Calu3 (cell line): ENCODE measurements at regions not wholly inside any gene's neighbourhood (a gene's known extent, or its start where the extent isn't known, plus 50 kb on each side); places are given as distances from the start of the nearest gene placed in this dataset.
"Not testable (repeated sequence)": the region's sequence is repeated elsewhere in the genome, so short reads cannot be mapped to it uniquely, and the experiment has no call there.

Experiments used
- BruUV-seq: library from RNA; stranded (reverse); fragments of 400-500 nt; replicated peaks from 2 replicates; lab custom pipeline; 2021; lab: Mats Ljungman, UMichigan
- CTCF ChIA-PET: fragments of 300-600 bp; sonication (Branson Sonifier 250); formaldehyde crosslinking; loops from one replicate; lab custom pipeline; 2022; ENCODE audit warnings: antibody characterized with exemption; lab: Charles Lee
- DNase-seq: peaks from one replicate; pipeline ENCODE4 v3.0.0; 2022
- H3K27ac Mint-ChIP-seq: one replicate; pipeline ENCODE4 v1.8.0; 2022; ENCODE audit warnings: mixed read lengths; ENCODE audit not compliant: unreplicated experiment
- H3K27me3 Mint-ChIP-seq: one replicate; pipeline ENCODE4 v1.8.0; 2022; ENCODE audit warnings: mixed read lengths; ENCODE audit not compliant: unreplicated experiment
- H3K36me3 Mint-ChIP-seq: one replicate; pipeline ENCODE4 v1.8.0; 2022; ENCODE audit warnings: mild to moderate bottlenecking, moderate library complexity, mixed read lengths; ENCODE audit not compliant: insufficient read depth, unreplicated experiment
- H3K4me1 Mint-ChIP-seq: one replicate; pipeline ENCODE4 v1.8.0; 2022; ENCODE audit warnings: mild to moderate bottlenecking, low read depth, mixed read lengths; ENCODE audit not compliant: unreplicated experiment
- H3K4me3 Mint-ChIP-seq: one replicate; pipeline ENCODE4 v1.8.0; 2022; ENCODE audit warnings: mild to moderate bottlenecking, low read depth, moderate library complexity, mixed read lengths; ENCODE audit not compliant: unreplicated experiment
- H3K9me3 Mint-ChIP-seq: one replicate; pipeline ENCODE4 v1.8.0; 2022; ENCODE audit warnings: low read depth, mixed read lengths; ENCODE audit not compliant: unreplicated experiment
- CTCF ChIP-seq: fragments of 200-600 bp; IDR thresholded peaks from one replicate; pipeline ENCODE4 v1.8.0; 2022; ENCODE audit warnings: antibody characterized with exemption; ENCODE audit not compliant: unreplicated experiment
- intact Hi-C: fragments of 100-400 bp; cut with micrococcal nuclease; formaldehyde crosslinking; loops from one replicate; pipeline ENCODE4 v1.10.0; 2022; ENCODE audit not compliant: unreplicated experiment

DNA sequence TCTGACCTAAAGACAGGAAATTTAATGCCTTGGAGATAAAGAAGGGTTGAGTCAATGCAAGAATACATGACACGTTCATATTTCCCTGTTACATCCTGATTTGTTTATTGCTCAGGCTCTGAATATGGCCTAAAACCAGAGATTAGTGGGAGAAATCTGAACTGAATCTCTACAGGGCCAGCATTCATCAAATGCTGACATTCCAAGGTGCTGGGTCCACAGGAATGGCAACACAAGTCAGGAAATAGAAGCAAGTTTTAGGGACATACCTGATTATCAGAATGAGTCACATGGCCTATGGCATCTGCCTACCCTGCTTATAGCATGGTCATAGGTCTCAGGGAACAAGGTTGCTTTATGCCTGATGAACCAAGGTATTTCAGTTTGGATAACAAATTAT lies 117.4 kb upstream of the CES5A start:
- H3K27ac Mint-ChIP-seq, result no peak overlapping the region
- CTCF ChIA-PET, result no interaction called here
- peaks cover 3% of the 10 kb centered on the region for H3K9me3 Mint-ChIP-seq
- no peaks in the 10 kb centered on the region for H3K36me3 Mint-ChIP-seq
- H3K4me3 Mint-ChIP-seq, result no peak overlapping the region
- peaks cover 15% of the 10 kb centered on the region for H3K27me3 Mint-ChIP-seq
- DNase-seq, result no peak
- intact Hi-C loops, result no loop called here
- TF ChIP-seq CTCF, result no peak
- H3K4me1 Mint-ChIP-seq, result no peaks in the 10 kb centered on the region
- BruUV-seq, result no TSS peak

DNA sequence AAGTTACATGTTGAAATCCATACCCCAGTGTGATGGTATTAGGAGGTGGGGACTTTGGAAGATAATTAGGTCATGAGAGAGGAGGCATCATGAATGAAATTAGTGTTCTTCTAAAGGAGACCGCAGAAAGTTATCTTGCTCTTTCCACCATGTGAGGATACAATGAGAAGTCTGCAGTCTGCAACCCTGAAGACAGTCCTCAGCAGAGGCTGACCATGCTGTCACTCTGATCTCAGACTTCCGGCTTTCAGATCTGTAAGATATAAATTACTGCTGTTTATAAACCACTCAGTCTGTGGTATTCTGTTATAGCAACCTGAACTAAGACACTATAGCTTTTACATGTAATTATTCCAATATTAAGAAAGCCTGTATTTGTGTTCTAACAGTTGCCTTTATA lies 116.7 kb upstream of the CES5A start:
- intact Hi-C loops, result no loop called here
- no peaks in the 10 kb centered on the region for H3K4me1 Mint-ChIP-seq
- H3K9me3 Mint-ChIP-seq, result peaks cover 3% of the 10 kb centered on the region
- peaks cover 15% of the 10 kb centered on the region for H3K27me3 Mint-ChIP-seq
- H3K36me3 Mint-ChIP-seq, result no peaks in the 10 kb centered on the region
- DNase-seq, result no peak
- CTCF ChIA-PET, result no interaction called here
- BruUV-seq, result no TSS peak
- H3K27ac Mint-ChIP-seq, result no peak overlapping the region
- H3K4me3 Mint-ChIP-seq, result no peak overlapping the region
- no peak for TF ChIP-seq CTCF

- no peak for TF ChIP-seq CTCF
- Mint-ChIP-seq H3K4me3 (no peak overlapping the region), H3K36me3 (no peaks in the 10 kb centered on the region), H3K27ac (no peak overlapping the region), H3K4me1 (no peaks in the 10 kb centered on the region), H3K27me3 (peaks cover 29% of the 10 kb centered on the region), H3K9me3 (peaks cover 5% of the 10 kb centered on the region)
- intact Hi-C loops, result no loop called here
- BruUV-seq, result no TSS peak
- no peak for DNase-seq
- CTCF ChIA-PET, result no interaction called here
Observed at GRCh38 chr16:55989569-55989907, 114.4 kb upstream of the CES5A start.

- H3K4me1 Mint-ChIP-seq, BruUV-seq, DNase-seq, CTCF ChIA-PET, H3K9me3 Mint-ChIP-seq, intact Hi-C loops, H3K36me3 Mint-ChIP-seq, H3K27ac Mint-ChIP-seq, H3K4me3 Mint-ChIP-seq: not testable (repeated sequence)
- peaks cover 29% of the 10 kb centered on the region for H3K27me3 Mint-ChIP-seq
Observed at GRCh38 chr16:55988850-55989568, 113.8 kb upstream of the CES5A start.

- no TSS peak for BruUV-seq
Observed at GRCh38 chr16:55988013-55988412, 112.8 kb upstream of the CES5A start.

More at GRCh38 chr16:55988013-55988412, 112.8 kb upstream of the CES5A start:
- H3K27ac Mint-ChIP-seq, result no peak overlapping the region
- no peaks in the 10 kb centered on the region for H3K4me1 Mint-ChIP-seq
- peaks cover 28% of the 10 kb centered on the region for H3K27me3 Mint-ChIP-seq
- H3K4me3 Mint-ChIP-seq, result no peak overlapping the region
- no peak for DNase-seq
- peaks cover 5% of the 10 kb centered on the region for H3K9me3 Mint-ChIP-seq
- no peaks in the 10 kb centered on the region for H3K36me3 Mint-ChIP-seq
- TF ChIP-seq CTCF, result no peak
- CTCF ChIA-PET, result no interaction called here
- intact Hi-C loops, result no loop called here
